Retina (tissue), 1 donor: ENCODE measurements at regions not wholly inside any gene's neighbourhood (a gene's known extent, or its start where the extent isn't known, plus 50 kb on each side); places are given as distances from the start of the nearest gene placed in this dataset.
"Not testable (repeated sequence)": the region's sequence is repeated elsewhere in the genome, so short reads cannot be mapped to it uniquely, and the experiment has no call there.

ENCODE experiments used
- DNase-seq: peaks from one replicate; pipeline ENCODE4 v3.0.0-alpha.2; 2016

GRCh38 chr9:73053543-73053942, 98.1 kb upstream of the ANXA1 start:
- DNase-seq, result no peak

GRCh38 chr9:73050887-73051550, 98.2 kb upstream of the ALDH1A1 start:
- DNase-seq, result peak; percentile 18

- DNase-seq, result no peak
Observed at GRCh38 chr9:73050065-73050816, 97.4 kb upstream of the ALDH1A1 start.

GRCh38 chr9:73049280-73049679, 96.4 kb upstream of the ALDH1A1 start:
- no peak for DNase-seq

GRCh38 chr9:73046769-73047168, 93.9 kb upstream of the ALDH1A1 start:
- DNase-seq, result no peak

- DNase-seq, result not testable (repeated sequence)
Observed at GRCh38 chr9:73044776-73045175, 91.9 kb upstream of the ALDH1A1 start.

- DNase-seq, result no peak
Observed at GRCh38 chr9:73042155-73042554, 89.3 kb upstream of the ALDH1A1 start.

GRCh38 chr9:73039271-73040263, 86.7 kb upstream of the ALDH1A1 start:
- DNase-seq, result no peak

- DNase-seq, result no peak
Observed at GRCh38 chr9:73038613-73039012, 85.8 kb upstream of the ALDH1A1 start.

- no peak for DNase-seq
Observed at GRCh38 chr9:73038089-73038509, 85.2 kb upstream of the ALDH1A1 start.

GRCh38 chr9:73037613-73038012, 84.8 kb upstream of the ALDH1A1 start:
- no peak for DNase-seq

- no peak for DNase-seq
Observed at GRCh38 chr9:73034962-73035361, 82.1 kb upstream of the ALDH1A1 start.

- no peak for DNase-seq
Observed at GRCh38 chr9:73031350-73031749, 78.5 kb upstream of the ALDH1A1 start.

- no peak for DNase-seq
Observed at GRCh38 chr9:73030370-73031030, 77.6 kb upstream of the ALDH1A1 start.

GRCh38 chr9:73029346-73029745, 76.5 kb upstream of the ALDH1A1 start:
- no peak for DNase-seq

GRCh38 chr9:73026375-73026774, 73.5 kb upstream of the ALDH1A1 start:
- no peak for DNase-seq

- no peak for DNase-seq
Observed at GRCh38 chr9:73024601-73025034, 71.8 kb upstream of the ALDH1A1 start.

- peak; percentile 36 for DNase-seq
Observed at GRCh38 chr9:73023025-73023541, 70.2 kb upstream of the ALDH1A1 start.

GRCh38 chr9:73022353-73022752, 69.5 kb upstream of the ALDH1A1 start:
- DNase-seq, result no peak

GRCh38 chr9:73020877-73021276, 68.0 kb upstream of the ALDH1A1 start:
- DNase-seq, result no peak

GRCh38 chr9:73014011-73014410, 61.2 kb upstream of the ALDH1A1 start:
- DNase-seq, result no peak

- DNase-seq, result no peak
Observed at GRCh38 chr9:73011956-73012355, 59.1 kb upstream of the ALDH1A1 start.
